CD4-positive, alpha-beta T cell treated with Interleukin-12 subunit alpha and Interleukin-12 subunit beta, for 1 hour (primary cell): ENCODE measurements at regions not wholly inside any gene's neighbourhood (a gene's known extent, or its start where the extent isn't known, plus 50 kb on each side); places are given as distances from the start of the nearest gene placed in this dataset.

ENCODE experiments used
- DNase-seq: peaks from one replicate; pipeline ENCODE4 v3.0.0-alpha.2; 2020

DNA sequence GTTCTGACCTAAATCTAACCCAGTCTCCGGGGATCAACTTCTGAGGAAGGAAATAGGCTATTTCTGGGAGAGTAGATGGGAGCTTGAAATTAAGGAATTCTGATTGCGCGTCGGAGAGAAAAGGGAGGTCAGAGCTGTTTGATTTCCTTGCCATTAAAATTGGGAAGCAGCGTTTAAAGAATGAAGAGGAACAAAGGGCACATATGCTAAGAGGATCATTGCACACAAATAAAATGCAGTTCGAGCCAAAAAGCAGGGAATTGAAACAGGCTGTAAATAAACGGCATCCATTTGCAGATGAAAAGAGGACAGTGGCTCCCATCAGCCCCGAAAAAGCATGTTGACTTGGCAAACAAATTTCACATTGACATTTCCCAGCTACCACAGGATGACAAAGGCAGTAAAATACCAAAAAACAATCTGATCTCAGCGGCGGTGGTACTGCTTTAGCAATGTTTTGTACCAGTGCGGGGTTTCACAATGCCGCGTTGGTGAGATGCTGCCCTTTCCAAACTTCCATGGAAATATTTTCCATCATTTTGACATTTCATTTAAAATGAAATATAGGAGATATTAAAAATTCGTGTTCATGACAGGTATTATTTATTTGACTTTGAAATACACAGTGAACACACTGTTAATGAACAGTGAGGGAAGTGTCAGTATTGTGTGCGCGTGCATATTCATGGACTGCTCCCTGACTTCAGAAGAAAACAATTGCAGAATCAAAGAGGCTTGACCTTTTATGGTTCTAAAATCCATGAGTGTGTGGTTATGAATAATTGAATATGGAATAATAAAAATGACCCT, 108.8 kb downstream of the SQOR start:
- DNase-seq, result no peak

DNA sequence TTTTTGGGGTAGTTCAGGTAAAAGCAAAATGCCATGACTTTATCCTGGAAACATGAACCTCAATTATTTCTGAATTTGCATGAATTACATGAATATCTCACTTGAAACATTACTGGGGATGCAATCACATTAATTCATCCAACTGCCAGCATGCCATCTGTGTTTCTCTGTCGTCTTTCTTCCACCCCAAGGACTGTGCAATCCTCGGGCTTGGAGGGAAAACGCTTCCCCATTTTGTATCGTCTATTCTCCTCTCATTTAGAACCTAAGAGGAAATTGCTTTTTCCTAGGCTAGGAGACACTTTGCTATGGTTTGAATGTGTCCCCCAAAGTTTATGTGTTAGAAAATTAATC, 109.4 kb downstream of the SQOR start:
- no peak for DNase-seq

DNA sequence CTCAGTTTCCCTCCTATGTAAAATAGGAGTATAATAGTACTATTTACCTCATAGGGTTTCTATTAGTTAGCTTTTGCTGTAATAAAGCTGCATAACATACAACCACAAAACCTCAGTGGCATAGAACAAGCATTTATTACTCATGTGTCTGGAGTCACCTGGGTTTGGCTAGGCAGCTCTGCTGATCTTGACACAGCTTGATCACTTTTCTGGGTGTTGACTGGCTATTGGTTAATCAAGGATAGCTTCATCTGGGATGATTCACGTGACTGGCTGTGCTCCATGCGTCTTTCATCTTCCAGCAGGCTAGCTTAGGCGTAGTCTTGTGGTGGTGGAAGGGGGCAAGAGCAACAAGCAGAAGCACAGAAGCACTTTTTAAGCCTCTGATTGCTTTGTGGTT, 112.6 kb downstream of the SQOR start:
- DNase-seq, result no peak

DNA sequence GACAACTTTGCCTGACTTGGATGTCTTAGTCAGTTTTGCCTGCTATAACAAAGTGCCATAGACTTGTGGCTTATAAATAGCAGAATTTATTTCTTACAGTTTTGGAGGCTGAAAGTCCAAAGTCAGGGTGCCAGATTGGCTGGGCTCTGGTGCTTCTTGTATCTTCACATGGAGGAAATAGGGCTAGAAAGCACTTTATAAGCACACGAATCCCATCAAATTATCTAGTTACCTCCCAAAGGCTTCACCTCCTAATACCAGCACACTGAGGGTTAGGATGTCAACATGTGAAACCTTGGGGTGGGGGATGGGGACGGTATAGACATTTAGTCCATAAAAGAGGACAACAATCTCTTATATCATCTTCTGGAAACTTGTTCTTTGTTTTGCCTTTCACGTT, 116.8 kb downstream of the SQOR start:
- DNase-seq, result no peak

DNA sequence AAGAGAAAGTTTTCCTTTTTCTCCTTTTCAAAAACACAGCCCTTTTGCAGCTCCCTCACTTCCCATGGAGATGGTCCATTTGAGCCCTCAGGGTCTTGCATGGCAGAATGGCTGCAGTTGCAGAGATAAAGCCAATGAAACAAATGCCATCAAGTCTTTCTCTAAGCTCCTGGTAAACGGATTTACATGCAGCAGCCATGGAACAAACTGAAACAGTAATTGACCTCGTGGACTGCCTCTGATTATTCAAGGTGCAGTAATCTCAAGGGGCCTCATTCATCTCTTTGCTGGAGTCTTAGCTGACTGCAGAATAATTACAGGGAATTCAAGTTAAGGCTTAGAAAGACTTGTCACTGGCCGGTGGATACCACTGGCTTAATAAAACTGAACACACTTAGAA, 125.1 kb downstream of the SQOR start:
- DNase-seq, result no peak

DNA sequence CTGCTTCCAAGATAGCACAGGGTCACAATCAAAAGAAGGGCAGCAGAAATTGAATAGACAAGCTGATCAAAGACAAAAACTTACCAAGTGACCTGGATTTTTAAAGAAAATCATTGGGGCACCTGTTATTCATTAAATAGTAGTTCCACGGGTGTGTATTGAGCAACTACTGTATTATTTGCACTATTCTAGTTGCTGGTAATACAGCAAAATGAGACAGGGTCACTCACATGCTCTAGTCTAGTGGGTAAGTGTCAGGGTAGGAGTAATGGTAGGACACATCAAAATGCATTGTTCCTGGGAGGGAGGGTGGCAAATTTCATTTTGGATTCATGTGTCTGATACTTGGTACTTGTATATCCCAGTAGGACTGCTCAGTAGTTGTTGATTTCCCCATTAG, 127.9 kb downstream of the SQOR start:
- DNase-seq, result no peak

DNA sequence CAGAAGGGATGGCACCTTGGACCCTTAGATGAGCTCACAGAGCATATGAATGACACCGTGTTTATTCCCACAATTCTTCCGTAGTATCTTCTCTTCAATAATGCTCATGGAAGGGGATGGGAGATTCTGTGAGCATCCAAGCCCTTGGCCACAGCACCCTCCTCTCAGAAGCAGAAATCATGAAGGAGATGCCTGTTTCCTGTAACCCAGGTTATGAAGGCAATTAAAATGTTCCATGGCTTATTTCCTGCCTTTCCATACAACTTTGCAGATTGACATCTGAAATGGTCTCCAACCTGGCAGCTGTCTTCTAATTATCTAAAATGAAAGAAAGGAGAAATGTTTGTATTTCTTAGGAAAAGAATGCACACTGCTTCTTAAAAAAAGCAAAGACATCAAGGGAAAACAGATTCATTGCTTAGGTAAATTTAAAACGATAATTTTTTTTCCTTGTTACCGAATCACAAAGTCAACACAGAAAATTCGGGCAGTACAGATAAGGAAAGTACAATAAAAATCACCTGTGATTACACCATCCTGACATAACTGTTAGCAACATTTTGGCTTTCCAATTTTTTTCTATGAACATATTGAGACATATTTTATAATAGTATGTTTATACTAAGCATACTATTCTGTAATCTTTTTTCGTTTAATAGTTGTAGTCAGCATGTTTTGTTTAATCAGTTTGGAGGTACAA, 128.5 kb downstream of the SQOR start:
- DNase-seq, result no peak

DNA sequence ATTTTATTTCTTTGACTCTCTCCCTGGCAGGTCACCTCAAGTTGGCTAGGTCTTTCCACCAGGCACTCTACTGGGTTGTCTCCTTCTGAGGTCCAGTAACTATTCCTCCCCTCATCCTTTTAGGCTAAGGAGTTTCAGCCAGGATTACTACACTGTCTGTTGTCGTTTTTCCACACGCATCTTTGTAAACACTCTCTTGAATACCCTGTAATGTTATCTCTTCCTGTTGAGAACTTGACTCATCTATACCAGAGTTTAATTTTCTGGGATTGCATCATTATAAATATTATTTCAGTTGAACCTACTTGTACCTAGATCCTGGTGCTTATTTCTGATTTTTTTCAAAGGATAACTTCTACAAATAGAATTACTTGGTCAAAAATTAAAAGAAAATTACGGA, 138.3 kb downstream of the SQOR start:
- no peak for DNase-seq

DNA sequence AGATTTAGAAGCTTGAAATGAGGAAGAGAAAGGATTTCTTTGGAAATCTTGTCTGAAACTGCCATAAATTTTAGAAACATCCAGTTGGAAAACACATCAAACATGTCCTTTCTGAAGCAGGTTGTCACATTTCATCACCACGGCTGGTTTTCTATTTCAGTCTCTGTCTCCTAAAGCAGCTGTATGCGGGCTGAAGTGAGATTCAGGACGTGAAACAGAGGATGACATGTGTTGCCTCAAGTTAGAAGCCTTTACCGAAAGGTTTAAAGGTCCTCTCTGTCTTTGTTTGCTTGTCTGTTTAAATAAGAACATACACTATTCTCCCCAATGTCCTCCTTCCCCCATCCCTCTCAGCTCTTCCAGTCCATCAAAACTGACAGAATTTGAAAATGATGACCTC, 141.9 kb downstream of the SQOR start:
- no peak for DNase-seq

DNA sequence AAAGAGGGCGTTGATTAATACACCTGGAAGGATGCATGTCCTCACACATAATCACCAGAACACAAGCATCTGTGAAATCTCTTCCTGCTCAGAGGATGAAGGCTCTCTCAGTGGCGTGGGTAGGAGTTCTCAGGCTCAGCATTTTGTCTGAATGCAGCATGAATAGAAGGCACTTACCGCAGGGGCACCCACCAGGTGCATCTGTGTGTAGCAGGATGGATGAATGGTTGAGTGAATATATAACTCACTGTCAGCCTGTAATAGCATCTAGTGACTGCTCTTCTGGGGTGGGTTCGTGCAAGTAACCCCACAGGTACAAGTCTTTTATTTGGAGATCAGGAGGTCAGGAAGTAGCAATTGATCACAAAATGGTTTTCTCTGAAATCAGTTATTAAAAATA, 143.0 kb downstream of the SQOR start:
- no peak for DNase-seq

DNA sequence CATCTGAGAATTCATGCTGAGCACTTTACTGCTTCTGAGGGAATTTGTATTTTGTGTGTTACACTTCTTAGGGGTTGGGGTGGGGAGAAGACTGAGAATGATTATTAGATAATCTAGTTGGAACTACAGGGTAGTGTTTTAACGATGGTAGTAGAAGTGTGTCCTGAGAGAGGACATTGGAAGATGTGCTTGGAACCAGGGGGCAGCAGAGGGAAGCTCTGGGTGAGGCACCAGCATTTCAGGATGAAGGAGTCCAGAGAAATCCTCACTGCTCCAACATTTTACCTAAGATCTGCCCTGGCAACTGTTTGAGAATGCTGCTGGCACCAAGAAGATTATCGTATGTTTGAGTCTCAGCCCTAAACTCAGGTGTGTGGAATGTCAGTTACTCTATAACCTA, 145.5 kb downstream of the SQOR start:
- DNase-seq, result no peak

DNA sequence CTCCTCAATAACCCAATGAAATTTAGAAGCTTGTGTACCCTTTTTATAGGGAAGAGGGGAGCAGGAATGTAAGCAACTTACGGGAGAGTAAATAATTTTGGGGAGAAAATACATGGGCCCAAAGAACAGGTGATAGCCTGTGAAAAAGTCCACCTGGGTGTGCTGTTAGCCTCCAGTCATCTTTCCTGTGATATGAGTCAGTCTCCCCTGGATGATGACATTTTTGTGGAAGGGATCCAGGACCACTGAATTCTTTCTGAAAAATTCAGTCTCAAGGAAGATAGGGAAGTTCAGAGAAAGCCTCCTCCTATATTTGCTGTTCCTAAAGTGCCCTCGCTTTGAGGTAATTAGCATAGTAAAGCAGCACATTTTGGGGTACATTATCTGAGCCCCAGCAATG, 149.8 kb downstream of the SQOR start:
- no peak for DNase-seq

DNA sequence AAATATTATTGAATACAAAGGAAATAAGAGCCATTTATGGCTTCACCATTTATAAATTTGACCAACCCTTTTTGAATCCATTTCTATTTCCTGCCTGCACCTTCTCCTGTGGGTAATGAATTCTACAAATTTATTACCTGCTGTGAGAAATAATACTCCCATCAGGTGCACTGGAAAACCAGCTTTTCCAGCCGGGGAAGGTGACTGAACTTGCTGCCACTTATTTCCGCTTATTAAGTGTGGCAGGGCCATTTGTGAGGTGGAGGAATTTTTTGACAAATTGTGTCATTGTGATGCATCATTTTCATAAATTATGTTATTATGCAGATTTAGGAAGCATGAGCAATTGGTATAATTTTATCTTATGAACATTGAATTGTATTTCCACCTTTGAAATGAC, 151.1 kb downstream of the SQOR start:
- no peak for DNase-seq

DNA sequence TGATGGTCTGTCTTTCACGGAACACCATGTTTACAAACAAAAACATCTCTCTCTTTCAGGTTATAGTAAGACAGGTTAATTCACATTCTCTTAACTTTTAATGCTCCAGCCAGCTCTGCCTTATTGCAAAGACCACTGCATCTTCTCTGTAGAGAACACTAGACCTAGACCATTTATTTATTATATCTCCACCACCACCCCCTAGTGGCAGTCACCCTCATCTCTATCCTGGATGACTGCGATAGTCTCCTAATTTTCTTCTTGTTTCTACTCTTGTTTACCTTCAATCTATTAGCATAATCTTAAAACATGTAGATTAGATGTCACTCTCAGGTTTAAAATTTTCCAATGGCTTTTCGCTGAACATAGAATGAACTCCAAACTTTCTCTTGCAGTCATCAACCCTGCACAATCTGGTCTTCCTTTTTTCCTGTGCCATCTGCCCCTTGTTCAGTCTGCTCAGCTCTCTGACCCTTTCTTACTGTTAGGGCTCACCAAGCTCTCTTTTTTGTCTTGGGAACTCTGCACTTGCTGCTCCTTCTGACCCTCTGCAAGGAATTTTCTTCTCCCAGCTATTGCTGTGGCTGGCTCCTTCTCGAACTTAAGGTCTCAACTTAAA, 155.6 kb downstream of the SQOR start:
- DNase-seq, result peak; percentile 1

DNA sequence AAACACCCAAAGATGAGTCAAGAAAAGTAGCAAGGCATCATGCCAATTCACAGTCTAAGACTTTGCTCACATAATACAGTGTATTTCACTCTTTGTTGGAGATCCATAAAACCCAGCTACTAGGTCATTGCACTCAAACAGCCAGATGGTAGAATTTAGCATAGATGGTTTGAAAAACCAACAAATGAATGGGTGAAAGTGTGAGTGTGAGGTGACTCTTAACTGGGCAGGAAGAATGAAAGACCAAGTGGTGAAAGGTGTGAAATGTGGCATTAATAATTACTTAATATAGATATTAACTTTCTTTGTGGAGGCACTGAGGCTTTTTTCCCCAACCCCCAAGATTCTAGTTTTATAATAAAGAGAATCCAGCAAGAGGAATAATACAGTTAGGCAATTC, 159.5 kb downstream of the SQOR start:
- DNase-seq, result no peak

DNA sequence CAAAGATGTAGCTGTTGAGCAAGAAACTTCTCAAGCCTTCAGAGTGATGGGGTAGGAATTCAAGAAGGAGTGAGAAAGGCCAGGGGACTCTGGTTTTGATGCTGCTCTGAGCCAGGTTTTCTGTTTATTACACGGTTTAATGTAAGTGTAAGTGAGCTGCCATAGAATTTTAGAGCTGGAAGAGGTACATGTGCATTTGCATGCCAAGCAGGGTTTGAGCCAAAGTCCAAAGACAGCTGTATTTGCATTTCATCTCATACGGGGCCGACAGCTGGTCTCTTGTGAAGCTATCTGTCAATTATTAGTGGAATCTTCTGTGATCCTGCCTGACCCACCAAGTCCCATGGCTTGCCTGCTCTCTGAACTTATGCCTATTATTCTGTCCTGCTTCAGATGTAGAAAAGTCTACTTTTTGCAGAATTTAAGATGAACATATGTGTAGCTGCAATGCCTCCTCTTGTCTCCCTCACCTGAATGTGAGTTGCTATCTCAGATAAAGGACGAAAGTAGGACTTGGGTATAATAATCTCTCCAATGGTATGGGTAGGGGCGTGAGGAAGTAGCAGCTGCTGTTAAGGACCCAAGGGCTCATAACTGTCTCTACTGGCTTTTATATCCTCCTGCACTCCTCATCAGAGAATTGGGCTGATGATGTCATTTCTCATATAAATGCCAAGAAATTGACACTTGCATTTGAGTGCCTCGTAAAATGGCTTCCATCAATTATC, 160.0 kb downstream of the SQOR start:
- DNase-seq, result no peak

DNA sequence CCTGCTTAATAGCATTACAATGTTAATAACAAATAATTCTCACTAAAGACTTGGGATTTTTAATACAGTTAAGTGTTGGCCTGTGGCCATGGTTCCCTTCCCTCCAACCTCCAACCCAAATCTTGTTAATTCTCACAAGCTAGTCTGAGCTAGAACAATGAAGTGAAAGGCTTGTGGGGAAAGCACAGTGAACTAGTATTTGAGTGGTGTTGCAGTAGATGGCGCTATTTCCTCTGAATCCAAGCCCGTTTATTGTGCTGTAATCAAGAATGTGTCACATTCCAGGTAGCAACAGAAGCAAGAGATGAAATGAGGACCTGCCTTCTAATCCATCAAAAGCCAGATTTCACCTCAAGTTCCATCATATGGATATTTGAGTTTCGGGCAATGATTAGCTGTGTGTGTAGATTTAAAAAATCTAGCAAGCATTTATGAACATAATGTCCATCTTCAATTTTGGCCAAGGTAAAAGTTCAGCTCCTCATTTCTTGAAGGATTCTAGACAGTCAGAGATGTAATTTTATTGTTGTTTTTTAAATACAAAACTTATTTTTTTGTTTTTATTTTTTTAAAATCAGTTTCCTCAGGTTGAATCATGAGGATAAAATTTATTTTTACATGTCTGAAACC, 160.7 kb downstream of the SQOR start:
- DNase-seq, result peak; percentile 2

DNA sequence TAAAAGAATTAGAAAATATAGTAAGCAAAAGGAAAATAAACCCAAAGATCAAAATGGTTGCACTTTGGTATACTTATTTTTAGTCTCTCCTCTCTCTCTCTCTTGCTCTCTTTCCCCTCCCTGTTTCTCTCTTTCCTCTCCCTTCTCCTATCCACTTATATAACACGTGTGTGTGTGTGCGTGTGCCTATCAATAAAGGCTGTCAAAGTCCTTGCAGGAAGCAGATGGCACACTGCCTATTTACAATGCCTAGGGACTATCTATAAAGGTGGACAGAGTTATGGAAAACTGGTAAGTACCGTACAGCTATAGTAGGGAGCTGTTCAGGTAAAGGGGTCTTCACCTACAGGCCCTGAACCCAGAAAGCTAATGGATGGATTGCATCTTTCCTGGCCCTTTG, 161.6 kb downstream of the SQOR start:
- no peak for DNase-seq

DNA sequence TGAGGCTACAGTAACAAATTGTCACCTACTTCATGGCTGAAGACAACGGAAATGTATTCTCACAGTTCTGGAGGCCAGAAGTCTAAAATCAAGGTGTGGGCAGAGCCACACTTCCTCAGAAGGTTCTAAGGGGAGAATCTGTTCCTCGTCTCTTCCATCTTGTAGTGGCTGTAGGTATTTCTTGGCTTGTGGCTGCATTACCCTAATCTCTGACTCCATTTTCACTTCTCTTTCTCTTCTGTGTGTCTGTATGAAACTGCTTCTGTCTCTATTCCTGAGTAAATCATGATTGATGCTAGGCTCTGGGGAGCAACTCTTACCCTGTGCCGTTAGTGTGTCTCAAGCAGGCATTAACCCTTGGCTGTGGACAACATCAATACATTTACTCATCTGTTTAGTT, 164.7 kb downstream of the SQOR start:
- no peak for DNase-seq

DNA sequence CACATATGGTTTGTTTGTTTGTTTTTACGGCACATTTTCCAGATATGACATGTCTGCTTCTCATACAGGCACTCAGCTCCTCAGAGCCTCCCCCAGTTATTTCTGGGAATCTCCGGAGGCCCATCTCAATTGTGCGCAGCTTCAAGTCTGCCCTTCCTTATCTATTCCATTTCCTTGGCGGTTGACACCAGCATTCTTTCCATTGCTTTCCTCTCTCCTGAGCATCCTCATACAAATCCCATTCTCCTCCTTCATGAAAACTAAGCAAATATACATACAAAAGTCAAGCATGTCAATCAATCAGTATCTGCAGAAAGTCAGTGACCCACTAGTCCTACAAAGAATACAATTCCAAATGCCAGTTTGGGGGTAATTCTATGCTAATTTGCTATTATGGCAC, 166.7 kb downstream of the SQOR start:
- DNase-seq, result no peak

DNA sequence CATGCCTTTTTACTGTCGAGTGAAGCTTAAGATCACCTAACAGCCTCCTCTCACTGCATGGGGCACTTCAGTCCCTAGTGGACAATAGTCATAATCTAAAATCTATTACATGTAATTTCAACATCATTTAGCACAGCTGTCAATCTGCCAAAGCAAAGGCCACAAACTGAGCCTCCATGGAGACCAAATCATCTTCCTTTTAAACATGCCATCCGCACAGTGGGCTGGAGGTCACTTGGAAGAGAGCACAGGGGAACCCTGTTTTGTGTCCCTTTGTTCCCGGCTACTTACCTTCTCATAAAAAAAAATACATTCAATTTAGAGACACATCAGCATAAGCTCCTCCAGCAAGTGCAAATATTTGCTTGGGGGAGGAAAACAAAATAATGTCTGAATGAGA, 167.3 kb downstream of the SQOR start:
- no peak for DNase-seq

DNA sequence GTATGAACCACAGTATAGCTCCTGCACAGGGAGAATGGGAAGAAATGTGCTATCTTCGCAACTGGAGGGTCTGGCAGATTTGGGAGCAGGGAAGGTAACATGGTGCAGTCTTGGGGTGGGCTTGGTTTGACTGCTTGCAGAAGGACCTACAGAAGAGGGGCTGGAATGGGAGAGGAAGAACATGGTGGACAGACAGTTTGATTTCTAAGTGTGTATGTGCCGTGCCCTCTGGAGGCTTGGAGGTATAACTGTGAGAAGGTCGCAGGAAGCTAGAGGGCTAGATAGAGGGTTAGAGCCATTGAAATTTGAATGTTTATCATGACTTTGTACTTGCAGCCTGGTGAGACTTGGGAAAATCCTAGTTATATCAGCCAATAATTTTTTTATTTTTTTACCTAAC, 169.2 kb downstream of the SQOR start:
- no peak for DNase-seq

DNA sequence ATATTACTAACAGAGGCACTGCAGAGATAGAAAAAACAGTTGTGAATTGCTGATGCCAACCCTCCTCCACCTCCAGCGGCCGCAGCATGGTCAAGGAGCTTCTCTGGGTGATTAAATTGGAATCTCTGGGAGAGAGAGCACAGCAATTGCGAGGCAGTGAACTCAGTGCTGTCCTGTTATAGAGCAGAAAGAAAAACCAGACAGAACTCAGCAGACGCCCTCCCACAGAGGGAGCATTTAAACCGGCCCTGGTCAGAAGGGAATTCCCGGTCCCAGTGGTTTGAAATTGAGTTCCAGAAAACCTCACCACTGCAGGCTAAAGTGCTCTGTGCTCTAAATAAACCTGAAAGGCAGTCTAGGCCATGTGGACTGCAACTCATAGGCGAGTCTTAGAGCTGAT, 175.4 kb downstream of the SQOR start:
- DNase-seq, result no peak
